Skeletal muscle cell (primary cell): ENCODE measurements at regions not wholly inside any gene's neighbourhood (a gene's known extent, or its start where the extent isn't known, plus 50 kb on each side); places are given as distances from the start of the nearest gene placed in this dataset.
"Not testable (repeated sequence)": the region's sequence is repeated elsewhere in the genome, so short reads cannot be mapped to it uniquely, and the experiment has no call there.

Source experiments
- DNase-seq: peaks from one replicate; pipeline ENCODE4 v3.0.0-alpha.2; 2010; ENCODE audit warnings: low read depth
- H3K4me3 ChIP-seq: 2 replicates; pipeline ENCODE4 v1.5.1; 2011; ENCODE audit warnings: low read depth, mild to moderate bottlenecking, control low read depth, low read length, moderate library complexity

DNA sequence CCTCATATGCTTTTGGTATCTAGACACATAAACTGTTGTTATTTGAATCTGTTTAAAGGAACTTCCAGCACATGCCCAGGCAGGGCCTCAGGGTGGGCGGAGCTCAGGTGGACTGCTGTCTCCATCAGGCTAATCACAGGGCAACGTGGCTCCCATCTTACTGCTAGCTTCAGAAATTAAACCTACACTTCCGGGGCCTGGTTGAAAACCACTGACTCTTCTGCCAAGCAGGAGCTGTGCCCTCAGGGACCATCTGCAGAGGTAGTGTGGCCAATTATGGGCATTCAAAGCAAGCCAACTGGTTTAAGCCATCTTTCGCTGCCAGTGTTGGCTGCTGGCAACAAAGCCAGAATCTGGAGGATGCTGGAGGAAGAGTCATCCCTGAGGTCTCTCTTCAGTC, 97.5 kb downstream of the TMX1 start:
- no peak overlapping the region for H3K4me3 ChIP-seq
- no peak for DNase-seq

DNA sequence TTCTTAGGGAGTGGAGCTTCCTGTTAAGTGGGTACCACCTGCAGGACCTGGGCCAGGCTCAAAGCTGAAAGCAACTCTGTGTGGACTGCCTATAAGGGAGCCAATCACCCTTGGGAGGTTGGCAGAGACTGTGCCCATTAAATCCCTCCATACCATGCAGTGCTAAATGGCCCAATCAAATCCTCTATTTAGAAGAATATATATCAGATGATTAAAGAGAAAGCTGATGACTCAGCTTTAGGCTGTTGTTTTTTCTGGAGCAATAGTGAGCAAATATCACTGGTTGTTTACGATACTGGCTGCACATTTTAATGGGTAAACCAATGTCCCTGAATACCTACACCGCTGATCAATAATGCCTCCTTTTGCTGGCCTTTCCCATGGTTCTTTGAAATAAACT, 101.3 kb downstream of the TMX1 start:
- no peak overlapping the region for H3K4me3 ChIP-seq
- DNase-seq = no peak

DNA sequence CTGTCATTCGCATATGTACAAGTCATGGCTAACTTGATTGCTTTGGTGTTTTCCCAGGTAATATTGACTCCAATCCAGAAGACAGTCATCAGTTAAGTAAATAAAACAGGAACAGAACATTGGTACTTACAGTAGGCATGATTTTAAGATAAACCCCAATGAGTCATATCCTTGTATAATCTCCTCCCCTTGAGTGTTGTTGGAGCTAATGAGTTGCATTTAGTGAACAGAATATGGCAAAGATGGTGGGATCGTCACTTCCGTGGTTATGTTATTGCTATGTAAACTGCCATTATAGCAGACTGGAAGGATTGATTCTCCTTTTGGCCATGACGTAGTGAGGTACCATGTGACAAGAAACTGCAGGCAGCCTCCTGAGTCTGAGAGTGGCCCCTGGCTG, 102.2 kb downstream of the TMX1 start:
- DNase-seq = no peak
- no peak overlapping the region for H3K4me3 ChIP-seq

DNA sequence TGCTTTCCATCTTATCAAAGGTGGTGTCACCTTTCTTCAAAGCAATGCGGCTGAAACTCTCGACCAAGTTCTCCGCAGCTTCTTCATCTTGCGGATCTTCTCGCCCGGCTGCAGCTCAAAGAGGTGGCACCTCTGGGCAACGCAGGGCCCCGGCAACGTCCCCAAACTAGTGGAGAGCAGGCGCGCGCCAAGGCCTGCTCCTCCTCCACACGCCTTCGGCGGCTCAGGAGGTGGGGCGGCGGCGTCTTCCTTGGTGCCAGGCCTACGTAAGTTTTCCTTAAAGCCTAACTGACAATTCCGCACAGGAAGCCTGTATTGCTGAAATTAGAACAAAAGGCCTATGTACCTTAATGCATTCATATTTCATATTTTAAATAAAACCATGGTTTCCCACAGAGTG, 112.0 kb downstream of the TMX1 start:
- no peak overlapping the region for H3K4me3 ChIP-seq
- DNase-seq = no peak

DNA sequence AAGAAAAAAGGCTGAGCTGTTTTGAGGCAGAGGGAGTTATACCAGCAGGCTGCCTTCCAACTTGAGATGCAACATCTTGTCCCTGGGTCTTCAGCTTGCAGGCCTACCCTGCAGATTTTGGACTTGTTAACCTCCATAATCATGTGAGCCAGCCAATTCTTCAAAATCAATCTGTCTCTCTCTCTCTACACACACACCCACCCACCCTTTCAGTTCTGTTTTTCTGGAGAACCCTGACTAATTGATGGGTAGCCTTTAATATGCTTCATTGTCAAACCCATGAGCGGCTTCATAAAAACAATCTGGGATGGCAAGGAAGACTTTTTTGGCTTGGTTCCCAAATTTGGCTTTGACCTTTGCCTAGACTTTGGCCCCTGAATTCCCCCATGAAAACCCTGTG, 113.9 kb downstream of the TMX1 start:
- no peak overlapping the region for H3K4me3 ChIP-seq
- no peak for DNase-seq

DNA sequence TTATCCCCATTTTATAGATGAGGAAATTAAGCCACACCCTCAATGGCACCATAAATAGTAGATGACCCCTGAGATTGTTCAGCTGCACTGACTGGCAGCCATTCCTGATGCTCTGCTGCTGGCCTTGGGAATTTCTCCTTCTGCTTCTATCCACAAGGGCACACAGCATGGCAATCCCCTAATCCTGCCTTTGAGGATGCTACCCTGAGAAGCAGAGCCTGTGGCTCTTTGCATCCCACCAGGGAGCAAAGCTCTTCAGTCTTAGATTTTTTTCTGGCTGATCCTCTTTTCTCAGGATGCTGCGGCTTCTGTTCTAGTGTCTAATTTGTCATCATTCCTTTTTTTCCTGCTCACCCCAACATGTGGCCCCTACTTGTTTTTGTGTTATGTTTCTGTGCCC, 114.8 kb downstream of the TMX1 start:
- DNase-seq = no peak
- no peak overlapping the region for H3K4me3 ChIP-seq

DNA sequence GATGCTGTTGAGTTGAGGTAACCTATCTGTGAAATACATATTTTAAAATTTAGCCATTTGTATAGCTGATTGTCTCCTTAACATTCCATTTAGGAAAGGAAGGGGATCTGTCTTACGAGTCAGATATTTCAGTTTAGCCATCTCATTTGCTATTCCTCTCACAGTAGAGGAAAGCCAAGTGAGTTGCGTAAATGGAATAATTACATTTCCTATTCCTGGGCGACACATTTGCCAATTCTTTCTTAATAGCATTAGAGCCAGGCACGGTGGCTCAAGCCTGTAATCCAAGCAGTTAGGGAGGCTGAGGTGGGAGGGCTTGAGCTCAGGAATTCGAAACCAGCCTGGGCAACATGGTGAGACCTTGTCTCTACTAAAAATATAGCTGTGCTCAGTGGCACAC, 116.3 kb downstream of the TMX1 start:
- no peak overlapping the region for H3K4me3 ChIP-seq
- DNase-seq = no peak

DNA sequence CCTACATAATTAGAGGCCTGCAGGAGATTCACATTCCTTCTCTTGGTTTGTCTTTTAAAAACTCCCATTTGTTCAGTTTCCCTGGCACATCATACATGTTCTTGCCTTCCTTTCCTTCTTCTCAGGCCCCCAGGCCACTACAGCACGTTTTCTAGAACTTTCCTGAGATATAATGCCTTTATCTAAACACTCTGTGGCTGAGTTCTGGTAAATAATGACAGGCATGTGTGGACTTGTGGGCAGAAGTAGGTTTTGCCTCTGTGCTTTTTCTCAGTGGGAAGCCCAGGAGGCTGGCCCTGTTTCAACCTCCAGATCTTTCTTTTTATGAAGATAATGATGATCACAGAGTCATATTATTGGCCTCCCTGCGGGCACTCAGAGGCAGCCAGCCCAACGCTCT, 117.2 kb downstream of the TMX1 start:
- DNase-seq = no peak
- H3K4me3 ChIP-seq = no peak overlapping the region

DNA sequence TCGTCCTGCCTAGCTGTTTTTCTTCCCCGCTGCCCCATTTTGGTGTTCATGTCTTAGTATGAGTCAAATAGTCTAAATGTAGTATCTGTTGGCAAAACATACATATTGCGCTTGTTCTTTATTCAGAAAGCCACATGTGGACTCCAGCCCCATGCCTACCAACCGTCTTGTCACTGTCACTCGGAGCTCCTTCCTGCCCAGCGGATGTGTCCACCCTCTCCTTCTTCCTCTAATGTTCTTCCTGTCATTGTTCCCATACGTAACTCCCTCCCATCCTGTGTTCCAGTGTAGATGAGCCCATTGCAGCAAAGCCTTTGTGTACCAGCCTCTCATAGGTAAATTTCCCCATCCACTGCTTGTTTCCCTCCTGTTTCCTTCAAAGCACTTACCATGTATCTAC, 120.5 kb downstream of the TMX1 start:
- H3K4me3 ChIP-seq = no peak overlapping the region
- no peak for DNase-seq

DNA sequence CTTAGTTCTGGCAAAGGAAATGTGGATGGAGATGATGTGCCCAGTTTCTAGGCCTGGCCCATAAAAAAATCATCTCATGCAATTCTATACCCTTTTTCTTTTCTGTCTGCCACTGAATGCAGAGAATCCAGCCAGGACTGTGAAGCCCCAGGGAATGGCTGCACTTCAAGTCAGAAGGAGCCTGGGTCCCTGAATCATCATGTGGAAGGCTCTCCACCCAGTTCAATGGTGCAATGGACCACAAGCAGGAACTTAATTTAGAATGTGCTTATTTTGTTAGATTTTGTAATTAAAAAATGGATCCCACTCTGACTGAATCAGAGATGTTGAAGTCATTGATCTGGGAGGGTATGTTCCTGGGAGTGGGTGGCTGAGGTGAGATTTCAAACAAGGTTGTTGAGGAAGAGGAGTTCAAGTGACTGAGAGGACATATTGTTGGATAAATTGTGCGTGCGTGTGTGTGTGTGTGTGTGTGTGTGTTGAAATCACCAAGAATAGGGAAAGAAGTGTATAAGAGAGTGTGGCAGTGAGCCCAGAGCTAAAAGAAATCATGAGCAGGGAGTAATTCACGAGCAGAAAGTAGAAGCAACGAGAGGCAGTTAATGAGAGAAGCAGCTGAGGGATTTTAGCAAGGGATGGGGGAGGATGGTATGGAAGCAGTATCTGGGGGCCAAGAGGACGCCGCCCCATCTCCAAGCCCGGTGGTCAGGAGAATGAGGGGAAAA, 125.4 kb downstream of the TMX1 start:
- no peak for DNase-seq
- no peak overlapping the region for H3K4me3 ChIP-seq

DNA sequence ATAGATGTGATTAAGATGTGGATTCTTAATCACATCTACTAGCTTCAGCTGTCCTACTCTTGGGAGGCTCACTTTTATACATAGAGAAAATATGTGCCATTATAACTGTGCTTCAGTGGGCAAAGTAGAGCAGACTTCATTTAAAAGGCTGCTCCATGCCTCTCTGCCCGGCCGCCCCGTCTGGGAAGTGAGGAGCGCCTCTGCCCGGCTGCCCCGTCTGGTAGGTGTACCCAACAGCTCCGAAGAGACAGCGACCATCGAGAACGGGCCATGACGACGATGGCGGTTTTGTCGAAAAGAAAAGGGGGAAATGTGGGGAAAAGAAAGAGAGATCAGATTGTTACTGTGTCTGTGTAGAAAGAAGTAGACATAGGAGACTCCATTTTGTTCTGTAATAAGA, 126.4 kb downstream of the TMX1 start:
- DNase-seq, H3K4me3 ChIP-seq: not testable (repeated sequence)

DNA sequence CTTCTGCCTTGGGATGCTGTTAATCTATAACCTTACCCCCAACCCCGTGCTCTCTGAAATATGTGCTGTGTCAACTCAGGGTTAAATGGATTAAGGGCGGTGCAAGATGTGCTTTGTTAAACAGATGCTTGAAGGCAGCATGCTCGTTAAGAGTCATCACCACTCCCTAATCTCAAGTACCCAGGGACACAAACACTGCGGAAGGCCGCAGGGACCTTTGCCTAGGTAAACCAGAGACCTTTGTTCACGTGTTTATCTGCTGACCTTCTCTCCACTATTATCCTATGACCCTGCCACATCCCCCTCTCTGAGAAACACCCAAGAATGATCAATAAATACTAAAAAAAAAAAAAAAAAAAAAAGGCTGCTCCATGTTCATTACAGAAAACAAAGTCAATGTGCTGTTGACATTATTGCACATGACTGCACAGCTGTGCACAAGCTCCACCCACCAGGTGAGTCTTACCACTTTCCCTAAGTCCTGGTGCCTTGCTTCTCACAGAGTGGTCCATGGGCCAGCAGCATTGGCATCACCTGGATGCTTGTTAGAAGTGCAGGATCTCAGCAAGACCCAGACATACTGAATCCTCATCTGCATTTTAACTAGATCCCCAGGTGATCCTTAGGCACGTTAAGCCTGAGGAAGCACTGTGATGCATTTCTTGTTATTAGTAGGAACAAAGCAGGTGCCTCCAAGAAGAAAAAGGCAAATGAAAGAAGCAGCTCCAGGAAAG, 127.0 kb downstream of the TMX1 start:
- H3K4me3 ChIP-seq = not testable (repeated sequence)

DNA sequence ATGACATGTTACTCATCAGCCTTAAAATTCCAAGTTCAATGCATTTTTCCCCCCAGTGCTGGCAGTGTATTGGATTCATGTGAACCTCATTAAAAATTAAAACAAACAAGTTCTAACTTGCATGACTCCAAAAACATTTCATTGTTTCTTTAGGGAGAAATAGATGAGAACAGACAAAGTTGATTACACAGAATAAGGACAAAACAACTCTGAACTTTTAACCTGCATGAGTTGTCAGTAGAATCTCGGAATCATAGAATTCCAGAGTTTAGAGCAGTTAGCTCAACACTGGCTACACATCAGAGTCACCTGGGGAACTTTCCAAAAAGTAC, 127.5 kb downstream of the TMX1 start:
- H3K4me3 ChIP-seq = no peak overlapping the region
- DNase-seq = peak; percentile 34

More for the DNA sequence above, 127.0 kb downstream of the TMX1 start:
- not testable (repeated sequence) for DNase-seq

DNA sequence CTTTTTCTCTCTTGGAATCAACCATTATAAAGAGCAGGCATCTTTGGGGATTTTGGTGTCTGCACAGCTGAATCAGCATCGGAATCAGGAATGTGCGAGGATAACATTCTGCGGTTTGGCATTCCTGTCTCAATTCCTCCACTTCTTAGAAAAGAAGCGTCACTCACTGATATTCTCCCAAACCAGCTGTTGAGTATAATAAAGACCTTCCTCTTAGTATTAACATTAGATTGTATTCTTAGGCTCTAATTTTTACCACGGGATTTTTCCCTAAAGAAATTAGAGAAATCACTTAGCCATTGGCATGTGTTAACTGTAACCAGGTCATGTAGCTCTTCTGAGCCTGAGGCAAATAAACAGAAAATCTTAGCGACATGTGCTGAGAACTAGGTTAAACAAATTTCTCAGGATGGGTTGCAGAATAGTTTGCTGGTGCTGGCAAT, 128.7 kb downstream of the TMX1 start:
- DNase-seq = peak; percentile 91
- no peak overlapping the region for H3K4me3 ChIP-seq

DNA sequence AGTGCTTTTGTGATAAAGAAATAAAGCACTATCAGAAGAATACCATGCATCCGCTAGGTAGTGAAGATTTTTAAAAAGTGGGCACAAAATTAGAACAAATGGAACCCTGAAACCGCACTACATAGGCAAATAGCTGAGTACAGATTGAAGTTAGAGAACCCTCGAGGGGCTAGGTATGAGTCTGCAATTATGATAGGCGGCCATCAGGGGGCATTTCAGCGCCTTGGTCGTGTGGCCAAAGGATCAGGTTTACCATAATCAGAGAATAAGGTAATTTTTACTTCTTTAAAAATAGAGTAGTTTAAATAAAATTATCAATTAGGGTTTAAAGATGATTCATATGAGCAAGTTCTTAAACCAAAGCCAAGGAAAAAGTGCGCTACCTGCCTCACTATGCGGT, 129.8 kb downstream of the TMX1 start:
- H3K4me3 ChIP-seq = no peak overlapping the region
- no peak for DNase-seq

DNA sequence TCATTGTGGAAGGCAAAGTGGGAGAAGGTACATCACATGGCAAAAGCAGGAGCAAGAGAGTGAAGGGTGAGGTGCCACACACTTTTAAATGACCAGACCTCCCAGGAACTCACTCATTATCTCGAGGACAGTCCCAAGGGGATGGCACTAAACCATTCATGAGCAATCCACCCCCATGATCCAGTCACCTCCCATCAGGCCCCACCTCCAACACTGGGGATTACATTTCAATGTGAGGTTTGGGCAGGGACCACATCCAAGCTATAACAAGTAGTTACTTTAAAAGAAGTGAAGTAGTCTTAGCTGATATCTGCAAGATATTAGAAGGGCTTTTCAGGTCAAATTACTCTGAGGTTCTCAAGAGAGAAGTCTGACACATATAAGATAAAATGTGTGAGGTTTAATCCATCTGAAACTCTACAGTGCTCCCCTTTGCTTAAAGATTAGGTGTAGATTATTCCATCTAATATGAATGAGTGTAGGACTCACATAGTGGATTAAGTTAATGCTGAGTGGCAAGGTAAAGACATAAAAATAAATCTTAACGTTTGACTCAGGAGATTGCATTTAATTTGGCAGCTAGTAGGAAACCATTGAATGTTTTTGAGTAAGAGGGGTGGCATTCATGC, 130.8 kb downstream of the TMX1 start:
- DNase-seq = no peak
- no peak overlapping the region for H3K4me3 ChIP-seq

DNA sequence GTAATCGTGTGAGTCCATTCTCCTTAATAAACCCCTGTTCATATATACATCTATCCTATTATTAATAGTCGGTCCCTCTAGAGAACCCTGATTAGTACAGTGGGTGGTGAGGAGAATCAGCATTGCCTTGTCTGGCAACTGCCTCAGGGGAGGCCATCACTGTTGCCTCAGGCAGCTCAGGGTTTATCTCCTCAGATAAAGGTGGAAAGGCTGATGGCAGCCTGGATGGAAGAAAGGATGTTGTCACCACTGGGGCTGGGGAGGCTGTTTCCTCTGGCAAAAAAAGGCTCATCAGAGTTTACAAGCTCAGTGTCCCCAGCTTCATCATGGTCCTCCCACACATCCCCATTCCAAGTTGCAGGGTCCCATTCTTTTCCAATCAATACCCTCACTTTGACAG, 137.1 kb downstream of the TMX1 start:
- DNase-seq, H3K4me3 ChIP-seq: not testable (repeated sequence)

DNA sequence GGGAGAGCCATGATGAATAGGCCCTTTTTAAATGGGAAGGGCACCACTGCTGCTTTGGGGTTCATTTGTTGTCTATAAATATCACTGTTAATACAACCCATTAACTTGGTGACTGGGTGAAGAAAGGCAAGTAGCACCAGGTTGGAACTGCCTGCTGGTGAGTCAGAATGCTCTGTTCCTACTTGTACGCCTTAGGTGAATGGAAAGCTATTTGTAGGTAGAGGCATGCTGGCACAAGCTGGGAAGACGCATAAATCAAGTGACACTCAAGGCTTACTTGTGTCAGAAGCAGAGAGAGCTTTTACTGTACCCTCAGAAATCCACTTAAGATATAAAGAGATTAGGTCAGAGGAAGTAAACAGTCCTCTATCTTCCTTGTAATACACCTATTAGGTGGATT, 142.5 kb downstream of the TMX1 start:
- DNase-seq = no peak

DNA sequence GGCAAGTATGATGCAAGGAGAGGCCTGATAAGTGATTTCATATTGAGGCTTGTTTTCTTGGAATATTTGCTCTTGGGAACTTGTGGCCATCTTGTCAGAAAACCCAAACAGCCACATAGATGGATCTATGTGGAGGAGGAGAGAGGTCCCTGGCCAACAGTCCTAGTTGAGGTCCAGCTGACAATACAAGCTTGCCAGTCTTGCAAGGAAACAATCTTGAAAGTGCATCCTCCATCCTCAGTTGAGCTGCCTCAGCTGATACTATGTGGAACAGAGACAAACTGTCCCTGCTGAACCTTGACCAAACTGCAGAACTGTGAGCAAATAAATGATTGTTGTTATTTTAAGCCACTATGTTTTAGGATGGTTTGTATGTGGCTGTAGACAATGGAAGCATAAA, 146.4 kb downstream of the TMX1 start:
- no peak for DNase-seq
- H3K4me3 ChIP-seq = no peak overlapping the region

More for the DNA sequence above, 142.5 kb downstream of the TMX1 start:
- H3K4me3 ChIP-seq = no peak overlapping the region

DNA sequence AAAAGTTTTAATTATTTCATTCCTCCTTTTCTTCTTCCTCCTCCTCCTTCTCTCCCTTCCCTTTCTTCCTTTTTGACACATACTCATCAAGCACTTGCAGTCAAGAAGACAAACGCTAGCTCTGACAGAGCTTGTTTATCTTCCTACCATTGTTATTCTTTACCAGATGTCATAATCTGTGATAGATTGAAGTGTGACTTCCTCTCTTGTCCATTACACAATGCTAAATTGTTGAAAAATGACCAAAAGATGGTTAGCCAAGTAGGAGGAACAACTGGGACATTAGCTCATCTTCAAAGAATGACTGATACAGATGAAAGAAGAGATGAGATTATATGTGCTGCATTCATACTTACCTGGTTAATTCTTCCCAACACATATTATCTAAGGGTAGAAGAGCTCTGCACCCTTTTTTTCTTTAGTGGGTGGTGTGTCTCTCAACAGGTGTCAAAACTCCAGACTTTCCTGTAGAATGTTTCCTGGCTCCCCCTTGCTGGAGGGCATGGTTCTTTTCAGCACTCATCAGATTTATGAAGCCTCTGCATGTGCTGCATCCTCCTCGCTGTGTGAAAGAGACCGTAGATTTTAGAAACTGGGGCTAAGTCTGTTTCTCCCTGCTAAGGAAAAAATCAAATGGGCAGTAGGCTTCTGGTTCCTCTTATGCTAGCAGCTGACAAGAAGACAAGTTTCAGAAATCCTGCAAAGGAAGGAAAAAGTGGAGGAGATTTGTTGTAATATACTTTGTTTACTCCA, 147.1 kb downstream of the TMX1 start:
- DNase-seq = no peak

More for the DNA sequence above, 147.1 kb downstream of the TMX1 start:
- H3K4me3 ChIP-seq = no peak overlapping the region
